ENCODE measurements at regions not wholly inside any gene's neighbourhood (a gene's known extent, or its start where the extent isn't known, plus 50 kb on each side); places are given as distances from the start of the nearest gene placed in this dataset.

DNA sequence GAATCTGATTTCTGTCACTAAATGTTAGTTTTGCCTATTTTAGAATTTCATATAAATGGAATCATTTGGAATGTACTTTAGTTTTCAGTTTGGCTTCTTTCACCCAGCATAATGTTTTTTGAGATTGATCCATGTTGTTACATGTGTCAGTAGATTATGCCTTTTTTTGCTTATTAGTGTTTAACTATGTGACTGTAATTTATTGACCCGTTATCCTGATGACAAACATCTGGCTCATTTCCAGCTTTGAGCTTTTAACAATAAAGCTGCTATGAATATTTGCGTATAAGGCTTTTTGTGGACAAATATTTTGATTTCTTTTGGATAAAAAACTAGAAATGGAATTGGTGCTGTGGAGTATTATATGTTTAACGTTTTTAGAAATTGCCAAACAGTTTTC is 254.5 kb upstream of the CFAP20DC start:
- TF ChIP-seq RAD51 (IDR thresholded peaks at IDR 0.05) (no peak), JUNB (IDR thresholded peaks at IDR 0.05) (no peak), POLR2A (IDR thresholded peaks at IDR 0.05; ENCODE audit: low read depth, low read length) (no peak), HDGF (IDR thresholded peaks at IDR 0.05) (no peak), RBBP5 (conservative IDR thresholded peaks at IDR 0.05) (no peak), NFYA (IDR thresholded peaks at IDR 0.05; ENCODE audit: borderline replicate concordance, low read depth, low read length) (no peak), IKZF1 (conservative IDR thresholded peaks at IDR 0.05) (no peak), EP300 (IDR thresholded peaks at IDR 0.05; ENCODE audit: borderline replicate concordance in 1 of 2, control insufficient read depth in 1 of 2, low read depth in 2 of 2, low read length in 2 of 2) (no peak)
- TF ChIP-seq, protein P1, sequence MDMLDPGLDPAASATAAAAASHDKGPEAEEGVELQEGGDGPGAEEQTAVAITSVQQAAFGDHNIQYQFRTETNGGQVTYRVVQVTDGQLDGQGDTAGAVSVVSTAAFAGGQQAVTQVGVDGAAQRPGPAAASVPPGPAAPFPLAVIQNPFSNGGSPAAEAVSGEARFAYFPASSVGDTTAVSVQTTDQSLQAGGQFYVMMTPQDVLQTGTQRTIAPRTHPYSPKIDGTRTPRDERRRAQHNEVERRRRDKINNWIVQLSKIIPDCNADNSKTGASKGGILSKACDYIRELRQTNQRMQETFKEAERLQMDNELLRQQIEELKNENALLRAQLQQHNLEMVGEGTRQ (IDR thresholded peaks at IDR 0.05; ENCODE audit: borderline replicate concordance, low read depth, low read length): no peak
- TF ChIP-seq, protein P2, sequence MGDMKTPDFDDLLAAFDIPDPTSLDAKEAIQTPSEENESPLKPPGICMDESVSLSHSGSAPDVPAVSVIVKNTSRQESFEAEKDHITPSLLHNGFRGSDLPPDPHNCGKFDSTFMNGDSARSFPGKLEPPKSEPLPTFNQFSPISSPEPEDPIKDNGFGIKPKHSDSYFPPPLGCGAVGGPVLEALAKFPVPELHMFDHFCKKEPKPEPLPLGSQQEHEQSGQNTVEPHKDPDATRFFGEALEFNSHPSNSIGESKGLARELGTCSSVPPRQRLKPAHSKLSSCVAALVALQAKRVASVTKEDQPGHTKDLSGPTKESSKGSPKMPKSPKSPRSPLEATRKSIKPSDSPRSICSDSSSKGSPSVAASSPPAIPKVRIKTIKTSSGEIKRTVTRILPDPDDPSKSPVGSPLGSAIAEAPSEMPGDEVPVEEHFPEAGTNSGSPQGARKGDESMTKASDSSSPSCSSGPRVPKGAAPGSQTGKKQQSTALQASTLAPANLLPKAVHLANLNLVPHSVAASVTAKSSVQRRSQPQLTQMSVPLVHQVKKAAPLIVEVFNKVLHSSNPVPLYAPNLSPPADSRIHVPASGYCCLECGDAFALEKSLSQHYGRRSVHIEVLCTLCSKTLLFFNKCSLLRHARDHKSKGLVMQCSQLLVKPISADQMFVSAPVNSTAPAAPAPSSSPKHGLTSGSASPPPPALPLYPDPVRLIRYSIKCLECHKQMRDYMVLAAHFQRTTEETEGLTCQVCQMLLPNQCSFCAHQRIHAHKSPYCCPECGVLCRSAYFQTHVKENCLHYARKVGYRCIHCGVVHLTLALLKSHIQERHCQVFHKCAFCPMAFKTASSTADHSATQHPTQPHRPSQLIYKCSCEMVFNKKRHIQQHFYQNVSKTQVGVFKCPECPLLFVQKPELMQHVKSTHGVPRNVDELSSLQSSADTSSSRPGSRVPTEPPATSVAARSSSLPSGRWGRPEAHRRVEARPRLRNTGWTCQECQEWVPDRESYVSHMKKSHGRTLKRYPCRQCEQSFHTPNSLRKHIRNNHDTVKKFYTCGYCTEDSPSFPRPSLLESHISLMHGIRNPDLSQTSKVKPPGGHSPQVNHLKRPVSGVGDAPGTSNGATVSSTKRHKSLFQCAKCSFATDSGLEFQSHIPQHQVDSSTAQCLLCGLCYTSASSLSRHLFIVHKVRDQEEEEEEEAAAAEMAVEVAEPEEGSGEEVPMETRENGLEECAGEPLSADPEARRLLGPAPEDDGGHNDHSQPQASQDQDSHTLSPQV (IDR thresholded peaks at IDR 0.05): no peak
- TF ChIP-seq, protein P3, sequence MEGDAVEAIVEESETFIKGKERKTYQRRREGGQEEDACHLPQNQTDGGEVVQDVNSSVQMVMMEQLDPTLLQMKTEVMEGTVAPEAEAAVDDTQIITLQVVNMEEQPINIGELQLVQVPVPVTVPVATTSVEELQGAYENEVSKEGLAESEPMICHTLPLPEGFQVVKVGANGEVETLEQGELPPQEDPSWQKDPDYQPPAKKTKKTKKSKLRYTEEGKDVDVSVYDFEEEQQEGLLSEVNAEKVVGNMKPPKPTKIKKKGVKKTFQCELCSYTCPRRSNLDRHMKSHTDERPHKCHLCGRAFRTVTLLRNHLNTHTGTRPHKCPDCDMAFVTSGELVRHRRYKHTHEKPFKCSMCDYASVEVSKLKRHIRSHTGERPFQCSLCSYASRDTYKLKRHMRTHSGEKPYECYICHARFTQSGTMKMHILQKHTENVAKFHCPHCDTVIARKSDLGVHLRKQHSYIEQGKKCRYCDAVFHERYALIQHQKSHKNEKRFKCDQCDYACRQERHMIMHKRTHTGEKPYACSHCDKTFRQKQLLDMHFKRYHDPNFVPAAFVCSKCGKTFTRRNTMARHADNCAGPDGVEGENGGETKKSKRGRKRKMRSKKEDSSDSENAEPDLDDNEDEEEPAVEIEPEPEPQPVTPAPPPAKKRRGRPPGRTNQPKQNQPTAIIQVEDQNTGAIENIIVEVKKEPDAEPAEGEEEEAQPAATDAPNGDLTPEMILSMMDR (IDR thresholded peaks at IDR 0.05 in 2 of 3, conservative IDR thresholded peaks at IDR 0.05 in 1 of 3; ENCODE audit: control insufficient read depth in 2 of 3, extremely low read depth in 1 of 3, insufficient read depth in 1 of 3, low read depth in 3 of 3, low read length in 3 of 3): no peak
